ENCODE measurements at regions not wholly inside any gene's neighbourhood (a gene's known extent, or its start where the extent isn't known, plus 50 kb on each side); places are given as distances from the start of the nearest gene placed in this dataset.

DNA sequence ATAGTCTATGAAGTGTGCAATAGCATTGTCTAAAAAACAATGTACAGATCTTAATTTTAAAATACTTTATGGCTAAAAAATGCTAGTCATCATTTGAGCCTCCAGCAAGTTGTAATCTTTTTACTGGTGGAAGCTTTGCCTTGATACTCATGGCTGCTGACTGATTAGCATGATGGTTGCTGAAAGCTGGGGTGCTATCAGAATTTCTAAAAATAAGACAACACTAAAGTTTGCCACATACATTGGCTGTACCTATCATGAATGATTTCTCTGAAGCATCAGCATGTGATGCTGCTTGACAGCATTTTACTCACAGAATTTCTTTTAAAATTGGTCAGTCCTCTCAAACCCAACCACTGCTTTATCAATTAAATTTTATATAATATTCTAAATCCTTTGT, 101.5 kb upstream of the TMEM168 start:
- in situ Hi-C loops (cut with MboI; ENCODE audit: low pct_ligation_motif_present in 1 of 4, low pct_unique_long_range_greater_than_20kb in 1 of 4, low sequenced_read_pairs in 3 of 4), result loop anchor here in 3 of 4 donors (10.0 to 25.0 kb wide), 2 partner anchors 337 to 354 kb away; no protein-coding TSS in a partner anchor
- intact Hi-C loops (cut with DNase I; ENCODE audit: low total_unique reads), result no loop called here
- Histone ChIP-seq H3K27me3 (no peaks in the 10 kb centered on the region), H3K4me3 (no peak overlapping the region), H3K36me3 (peaks cover 0 to 15% (median 7%) of the 10 kb centered on the region in 4 donors), H3K9me3 (no peaks in the 10 kb centered on the region), H3K4me1 (no peaks in the 10 kb centered on the region), H3K27ac (no peak overlapping the region)
- no peak for DNase-seq
- TF ChIP-seq, protein P1, sequence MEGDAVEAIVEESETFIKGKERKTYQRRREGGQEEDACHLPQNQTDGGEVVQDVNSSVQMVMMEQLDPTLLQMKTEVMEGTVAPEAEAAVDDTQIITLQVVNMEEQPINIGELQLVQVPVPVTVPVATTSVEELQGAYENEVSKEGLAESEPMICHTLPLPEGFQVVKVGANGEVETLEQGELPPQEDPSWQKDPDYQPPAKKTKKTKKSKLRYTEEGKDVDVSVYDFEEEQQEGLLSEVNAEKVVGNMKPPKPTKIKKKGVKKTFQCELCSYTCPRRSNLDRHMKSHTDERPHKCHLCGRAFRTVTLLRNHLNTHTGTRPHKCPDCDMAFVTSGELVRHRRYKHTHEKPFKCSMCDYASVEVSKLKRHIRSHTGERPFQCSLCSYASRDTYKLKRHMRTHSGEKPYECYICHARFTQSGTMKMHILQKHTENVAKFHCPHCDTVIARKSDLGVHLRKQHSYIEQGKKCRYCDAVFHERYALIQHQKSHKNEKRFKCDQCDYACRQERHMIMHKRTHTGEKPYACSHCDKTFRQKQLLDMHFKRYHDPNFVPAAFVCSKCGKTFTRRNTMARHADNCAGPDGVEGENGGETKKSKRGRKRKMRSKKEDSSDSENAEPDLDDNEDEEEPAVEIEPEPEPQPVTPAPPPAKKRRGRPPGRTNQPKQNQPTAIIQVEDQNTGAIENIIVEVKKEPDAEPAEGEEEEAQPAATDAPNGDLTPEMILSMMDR (IDR thresholded peaks at IDR 0.05), result no peak
- TF ChIP-seq POLR2A (IDR thresholded peaks at IDR 0.05) (no peak), EP300 (IDR thresholded peaks at IDR 0.05; ENCODE audit: low read depth) (no peak), POLR2AphosphoS5 (IDR thresholded peaks at IDR 0.05) (no peak)

DNA sequence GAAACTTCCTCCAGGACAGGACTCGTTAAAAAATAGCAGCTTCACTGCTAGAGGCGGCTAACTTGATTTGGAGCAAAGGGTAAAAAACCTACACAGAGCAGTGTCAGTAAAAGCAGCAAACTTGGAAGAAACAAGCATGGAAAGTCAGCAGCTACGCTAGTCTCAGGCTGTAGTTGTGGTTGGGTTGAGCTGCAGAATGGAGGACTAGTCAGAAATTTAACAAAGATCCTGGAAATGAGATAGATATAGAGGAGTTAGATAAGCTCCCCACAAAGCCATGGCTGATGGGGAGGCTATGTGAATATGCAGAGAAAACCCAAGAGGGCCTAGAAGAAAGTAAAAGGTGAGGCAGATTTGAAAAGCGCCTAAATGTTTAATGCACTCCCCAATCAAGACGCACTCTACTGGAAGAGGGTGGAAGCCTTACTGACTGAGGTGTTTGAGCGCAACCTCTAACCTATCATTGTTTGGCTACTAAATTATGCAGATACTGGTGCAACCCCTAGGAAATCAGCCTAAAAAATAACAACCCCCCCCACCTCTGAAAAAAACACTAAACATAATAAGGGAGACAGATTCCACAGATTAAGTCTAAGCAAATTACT, 99.7 kb upstream of the TMEM168 start:
- Histone ChIP-seq H3K27ac (no peak overlapping the region), H3K9me3 (no peaks in the 10 kb centered on the region), H3K27me3 (no peaks in the 10 kb centered on the region), H3K36me3 (peaks cover 0 to 15% (median 5%) of the 10 kb centered on the region in 4 donors), H3K4me1 (no peaks in the 10 kb centered on the region), H3K4me3 (no peak overlapping the region)
- no peak for TF ChIP-seq POLR2A (IDR thresholded peaks at IDR 0.05)
- no peak for TF ChIP-seq POLR2AphosphoS5 (IDR thresholded peaks at IDR 0.05)
- TF ChIP-seq, protein P1 (IDR thresholded peaks at IDR 0.05), result no peak
- no peak for TF ChIP-seq EP300 (IDR thresholded peaks at IDR 0.05; ENCODE audit: low read depth)
- 89 to 94% methylated on average over 5 to 6 of the region's 6 CpGs for WGBS, 2 donors (ENCODE audit: low coverage in 1 of 2)
- DNase-seq, result no peak
- in situ Hi-C loops (cut with MboI; ENCODE audit: low pct_ligation_motif_present in 1 of 4, low pct_unique_long_range_greater_than_20kb in 1 of 4, low sequenced_read_pairs in 3 of 4) (loop anchor here in 3 of 4 donors (10.0 to 25.0 kb wide), 2 partner anchors 335 to 353 kb away; no protein-coding TSS in a partner anchor), intact Hi-C loops (cut with DNase I; ENCODE audit: low total_unique reads) (no loop called here)

DNA sequence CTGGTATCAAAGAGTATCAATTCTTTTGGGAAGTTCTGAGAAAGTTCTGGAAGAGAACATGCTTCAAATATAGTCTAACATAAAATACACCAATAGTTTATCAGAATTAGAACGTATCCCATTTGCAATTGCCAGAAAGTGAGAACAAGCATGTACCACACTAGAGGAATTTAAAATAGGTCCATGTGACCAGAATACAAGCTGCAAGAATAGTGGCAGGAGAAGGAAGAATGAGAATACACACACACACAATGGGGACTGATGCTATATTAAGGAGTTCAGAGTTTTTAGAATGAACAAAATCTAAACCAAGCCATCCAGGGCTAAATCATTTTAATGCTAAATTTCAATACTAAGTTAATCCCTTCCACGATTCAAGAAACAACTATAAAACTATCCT, 99.1 kb upstream of the TMEM168 start:
- H3K9me3 ChIP-seq, result no peaks in the 10 kb centered on the region
- no peaks in the 10 kb centered on the region for H3K27me3 ChIP-seq
- no peak overlapping the region for H3K4me3 ChIP-seq
- 70 to 84% methylated on average over 2 of the region's 2 CpGs for WGBS, 2 donors (ENCODE audit: low coverage in 1 of 2)
- intact Hi-C loops (cut with DNase I; ENCODE audit: low total_unique reads) (no loop called here), in situ Hi-C loops (cut with MboI; ENCODE audit: low pct_ligation_motif_present in 1 of 4, low pct_unique_long_range_greater_than_20kb in 1 of 4, low sequenced_read_pairs in 3 of 4) (loop anchor here in 2 of 4 donors (25.0 kb wide), 1 partner anchor 352 kb away; no protein-coding TSS in a partner anchor)
- peaks cover 0 to 12% (median 5%) of the 10 kb centered on the region in 4 donors for H3K36me3 ChIP-seq
- no peaks in the 10 kb centered on the region for H3K4me1 ChIP-seq
- no peak for DNase-seq
- no peak for TF ChIP-seq POLR2AphosphoS5 (IDR thresholded peaks at IDR 0.05)
- no peak for TF ChIP-seq EP300 (IDR thresholded peaks at IDR 0.05; ENCODE audit: low read depth)
- TF ChIP-seq, protein P1 (IDR thresholded peaks at IDR 0.05), result no peak
- no peak for TF ChIP-seq POLR2A (IDR thresholded peaks at IDR 0.05)
- no peak overlapping the region for H3K27ac ChIP-seq

DNA sequence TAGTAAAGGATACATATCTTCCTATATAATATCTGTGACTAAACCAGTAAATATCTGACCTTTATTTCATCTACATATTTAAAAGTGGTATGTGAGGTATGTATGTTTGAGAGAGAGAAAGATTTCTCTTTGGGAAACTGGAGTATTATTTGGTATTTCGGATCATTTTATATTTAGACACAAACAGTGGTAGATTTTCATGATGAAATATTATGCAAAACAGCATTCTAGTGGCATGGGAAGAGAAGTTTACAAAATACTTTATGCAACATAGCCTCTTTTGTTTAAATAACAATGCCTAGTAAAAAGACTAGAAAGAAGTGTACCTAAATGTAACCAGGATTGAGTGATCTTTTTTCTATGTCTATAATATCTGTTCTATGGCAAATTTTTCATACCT, 98.6 kb upstream of the TMEM168 start:
- Histone ChIP-seq H3K27me3 (no peaks in the 10 kb centered on the region), H3K4me1 (no peaks in the 10 kb centered on the region), H3K4me3 (no peak overlapping the region), H3K9me3 (no peaks in the 10 kb centered on the region), H3K27ac (no peak overlapping the region), H3K36me3 (peaks cover 0 to 9% (median 4%) of the 10 kb centered on the region in 4 donors)
- 94 to 100% methylated on average over 1 of the region's 1 CpG for WGBS, 2 donors (ENCODE audit: low coverage in 1 of 2)
- no peak for TF ChIP-seq POLR2A (IDR thresholded peaks at IDR 0.05)
- no peak for TF ChIP-seq POLR2AphosphoS5 (IDR thresholded peaks at IDR 0.05)
- no peak for TF ChIP-seq EP300 (IDR thresholded peaks at IDR 0.05; ENCODE audit: low read depth)
- TF ChIP-seq, protein P1 (IDR thresholded peaks at IDR 0.05), result no peak
- intact Hi-C loops (cut with DNase I; ENCODE audit: low total_unique reads) (no loop called here), in situ Hi-C loops (cut with MboI; ENCODE audit: low pct_ligation_motif_present in 1 of 4, low pct_unique_long_range_greater_than_20kb in 1 of 4, low sequenced_read_pairs in 3 of 4) (loop anchor here in 2 of 4 donors (25.0 kb wide), 1 partner anchor 351 kb away; no protein-coding TSS in a partner anchor)
- no peak for DNase-seq
